H1 (cell line): ENCODE measurements at regions not wholly inside any gene's neighbourhood (a gene's known extent, or its start where the extent isn't known, plus 50 kb on each side); places are given as distances from the start of the nearest gene placed in this dataset.

Experiments
- CTCF ChIA-PET: fragments of 300-600 bp; sonication (Branson Sonifier 250); formaldehyde crosslinking; loops from one replicate; lab custom pipeline; 2021; ENCODE audit not compliant: partially characterized antibody; lab: Charles Lee
- POLR2A ChIA-PET: fragments of 300-600 bp; sonication (Branson Sonifier 250); formaldehyde crosslinking; loops from one replicate; lab custom pipeline; 2021; ENCODE audit warnings: inconsistent platforms; ENCODE audit not compliant: partially characterized antibody; lab: Charles Lee
- DNase-seq, 2 experiments: peaks; one replicate each; pipeline versions ENCODE4 v3.0.0 to v3.0.0-alpha.2; 2010 to 2022; ENCODE audit warnings: low spot score in 2 of 2, low read depth in 1 of 2, mixed read lengths in 1 of 2
- FAIRE-seq: peaks from 2 replicates; lab custom pipeline; 2011; peaks lifted over from hg19 to GRCh38; lab: Jason Lieb, UNC
- H2AFZ ChIP-seq: 2 replicates; pipeline ENCODE4 v1.8.1; 2012; ENCODE audit warnings: low read length, inconsistent platforms
- H2AK5ac ChIP-seq: 2 replicates; pipeline ENCODE4 v1.6.1; 2013; ENCODE audit warnings: low read depth, low read length
- H2BK120ac ChIP-seq: replicated peaks from 2 replicates; pipeline ENCODE3; 2013; ENCODE audit warnings: low read depth, low read length, inconsistent platforms
- H2BK12ac ChIP-seq: 2 replicates; pipeline ENCODE4 v1.6.1; 2013; ENCODE audit warnings: low read depth, low read length
- H2BK15ac ChIP-seq: 2 replicates; pipeline ENCODE4 v1.6.1; 2013; ENCODE audit warnings: low read length
- H2BK20ac ChIP-seq: 2 replicates; pipeline ENCODE4 v1.6.1; 2013; ENCODE audit warnings: low read length
- H2BK5ac ChIP-seq: 2 replicates; pipeline ENCODE4 v1.6.1; 2013; ENCODE audit warnings: low read depth, low read length
- H3K14ac ChIP-seq: 2 replicates; pipeline ENCODE4 v1.6.1; 2013; ENCODE audit warnings: inconsistent platforms; ENCODE audit not compliant: insufficient read length
- H3K18ac ChIP-seq: 2 replicates; pipeline ENCODE4 v1.6.1; 2013; ENCODE audit warnings: low read length; ENCODE audit errors: extremely low read depth
- H3K23ac ChIP-seq: 2 replicates; pipeline ENCODE4 v1.6.1; 2013; ENCODE audit warnings: inconsistent platforms; ENCODE audit not compliant: insufficient read length
- H3K23me2 ChIP-seq: 2 replicates; pipeline ENCODE4 v1.6.1; 2013; ENCODE audit warnings: low read depth, low read length
- H3K27ac ChIP-seq: 2 replicates; pipeline ENCODE4 v1.6.1; 2011; ENCODE audit warnings: low read depth, low read length, inconsistent platforms
- H3K27me3 ChIP-seq, 4 experiments: replicated peaks in 1 of 4; 1 replicate in 1 of 4; 2 replicates in 3 of 4; pipeline versions ENCODE4 v1.6.1 to v1.8.1; 2011 to 2013; ENCODE audit warnings: low read length in 3 of 4, mild to moderate bottlenecking in 3 of 4, inconsistent platforms in 2 of 4, mixed read lengths in 2 of 4, moderate library complexity in 1 of 4; ENCODE audit not compliant: control insufficient read depth in 3 of 4, insufficient read depth in 3 of 4; ENCODE audit errors: extremely low read depth in 1 of 4
- H3K36me3 ChIP-seq, 4 experiments: 2 replicates each; pipeline versions ENCODE4 v1.6.1 to v1.8.1; 2011 to 2013; ENCODE audit warnings: mild to moderate bottlenecking in 4 of 4, low read length in 3 of 4, moderate library complexity in 2 of 4, control low read depth in 1 of 4, inconsistent platforms in 1 of 4; ENCODE audit not compliant: insufficient read depth in 4 of 4, control insufficient read depth in 2 of 4
- H3K4ac ChIP-seq: replicated peaks from 2 replicates; pipeline ENCODE3; 2013; ENCODE audit warnings: low read length, low read depth, mixed read lengths, inconsistent platforms; ENCODE audit not compliant: insufficient read length
- H3K4me1 ChIP-seq, 4 experiments: replicated peaks in 1 of 4; 1 replicate in 1 of 4; 2 replicates in 3 of 4; pipeline versions ENCODE4 v1.6.1 to v1.8.1; 2011 to 2013; ENCODE audit warnings: low read length in 3 of 4, inconsistent platforms in 2 of 4, mixed read lengths in 1 of 4; ENCODE audit not compliant: insufficient read depth in 4 of 4, control insufficient read depth in 3 of 4
- H3K4me2 ChIP-seq, 2 experiments: 2 replicates each; pipeline versions ENCODE4 v1.6.1 to v1.8.1; 2011 to 2013; ENCODE audit warnings: low read depth in 2 of 2, low read length in 2 of 2, control low read depth in 1 of 2, inconsistent platforms in 1 of 2, mild to moderate bottlenecking in 1 of 2; ENCODE audit not compliant: insufficient read depth in 1 of 2
- H3K4me3 ChIP-seq, 4 experiments: fragments of 200-600, 300-600 bp in 1 of 4; sonication (generic), shearing (Covaris generic), sonication (Bioruptor Twin) in 1 of 4; 2 replicates each; pipeline versions ENCODE4 v1.5.1 to v1.8.1; 2011 to 2016; ENCODE audit warnings: low read length in 4 of 4, low read depth in 3 of 4, control low read depth in 2 of 4, inconsistent platforms in 2 of 4, mild to moderate bottlenecking in 2 of 4, mixed read lengths in 1 of 4, moderate library complexity in 1 of 4; ENCODE audit not compliant: insufficient read depth in 2 of 4; ENCODE audit errors: extremely low read depth in 1 of 4
- H3K56ac ChIP-seq: replicated peaks from 2 replicates; pipeline ENCODE3; 2013; ENCODE audit warnings: low read depth, mild to moderate bottlenecking, mixed read lengths, low read length, inconsistent platforms; ENCODE audit not compliant: insufficient read length
- H3K79me1 ChIP-seq: 2 replicates; pipeline ENCODE4 v1.6.1; 2013; ENCODE audit warnings: low read depth, low read length, control low read depth
- H3K79me2 ChIP-seq, 2 experiments: 2 replicates each; pipeline versions ENCODE4 v1.6.1 to v1.8.1; 2012 to 2013; ENCODE audit warnings: low read length in 2 of 2, mild to moderate bottlenecking in 2 of 2, inconsistent platforms in 1 of 2; ENCODE audit not compliant: insufficient read depth in 2 of 2, control insufficient read depth in 1 of 2
- H3K9ac ChIP-seq, 4 experiments: replicated peaks in 1 of 4; 1 replicate in 1 of 4; 2 replicates in 3 of 4; pipeline versions ENCODE4 v1.6.1 to v1.8.1; 2011 to 2013; ENCODE audit warnings: low read depth in 3 of 4, low read length in 3 of 4, control low read depth in 2 of 4, mild to moderate bottlenecking in 2 of 4, moderate library complexity in 2 of 4, inconsistent platforms in 1 of 4; ENCODE audit errors: extremely low read depth in 1 of 4
- H3K9me3 ChIP-seq, 2 experiments: 2 replicates each; pipeline versions ENCODE4 v1.6.1 to v1.8.1; 2012 to 2013; ENCODE audit warnings: mild to moderate bottlenecking in 2 of 2, moderate library complexity in 2 of 2, control low read depth in 1 of 2, inconsistent platforms in 1 of 2, low read depth in 1 of 2, low read length in 1 of 2, mixed read lengths in 1 of 2; ENCODE audit not compliant: insufficient read depth in 2 of 2
- H4K20me1 ChIP-seq, 2 experiments: replicated peaks in 1 of 2; 2 replicates each; pipeline versions ENCODE3 to v1.8.1; 2011 to 2013; ENCODE audit warnings: inconsistent platforms in 2 of 2, low read length in 2 of 2, mild to moderate bottlenecking in 1 of 2; ENCODE audit not compliant: insufficient read depth in 2 of 2, control insufficient read depth in 1 of 2
- H4K5ac ChIP-seq: 2 replicates; pipeline ENCODE4 v1.6.1; 2013; ENCODE audit warnings: low read length, low read depth, mixed read lengths, inconsistent platforms; ENCODE audit not compliant: insufficient read length
- H4K8ac ChIP-seq: 2 replicates; pipeline ENCODE4 v1.8.0; 2013; ENCODE audit warnings: mild to moderate bottlenecking, moderate library complexity, low read length, inconsistent platforms; ENCODE audit not compliant: insufficient read depth; ENCODE audit errors: extremely low read depth
- H4K91ac ChIP-seq: replicated peaks from 2 replicates; pipeline ENCODE3; 2013; ENCODE audit warnings: low read length, mixed read lengths, inconsistent platforms; ENCODE audit not compliant: insufficient read length
- POU5F1 ChIP-seq: IDR thresholded peaks from 2 replicates; pipeline ENCODE4 v1.6.1; 2011; ENCODE audit warnings: low read depth, mild to moderate bottlenecking, low read length, moderate library complexity
- RFX5 ChIP-seq: IDR thresholded peaks from 2 replicates; pipeline ENCODE4 v1.6.1; 2011; ENCODE audit warnings: low read depth, low read length, improper control_type of control experiment, borderline replicate concordance
- RNF2 ChIP-seq: fragments of 200-900, 300-1000 bp; sonication (generic); IDR thresholded peaks from 2 replicates; pipeline ENCODE4 v1.7.1; 2016; ENCODE audit warnings: borderline replicate concordance, low read depth, mild to moderate bottlenecking, antibody characterized with exemption, low read length; ENCODE audit not compliant: poor library complexity, severe bottlenecking; ENCODE audit errors: missing control alignments
- SP2 ChIP-seq: IDR thresholded peaks from 2 replicates; pipeline ENCODE4 v1.6.1; 2012; ENCODE audit warnings: mild to moderate bottlenecking, low read length, inconsistent platforms

DNA sequence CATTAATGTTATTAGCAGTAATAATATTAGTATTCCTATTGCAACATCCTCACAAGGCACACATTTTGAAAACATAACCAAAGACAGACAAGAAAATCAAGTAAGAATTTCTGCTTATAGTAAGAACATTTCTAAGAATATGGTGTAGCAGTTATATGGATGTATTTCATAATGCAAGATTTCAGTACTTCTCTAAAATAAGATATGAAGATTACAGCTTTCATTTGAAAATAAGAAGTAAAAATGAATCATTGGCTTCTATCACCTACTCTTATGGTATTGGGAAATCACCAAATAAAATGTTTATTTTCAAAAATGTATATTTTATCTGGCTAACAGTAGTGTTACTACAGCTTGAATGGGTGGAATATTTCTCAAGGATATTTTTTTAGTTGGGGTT lies 103.8 kb upstream of the USP25 start:
- no peak overlapping the region for H3K14ac ChIP-seq
- CTCF ChIA-PET, result no interaction called here
- no peaks in the 10 kb centered on the region for H3K23me2 ChIP-seq
- no peaks in the 10 kb centered on the region for H3K27me3 ChIP-seq
- no peak overlapping the region for H2AFZ ChIP-seq
- FAIRE-seq, result no peak
- no peak overlapping the region for H2BK12ac ChIP-seq
- H3K79me1 ChIP-seq, result no peaks in the 10 kb centered on the region
- peaks cover 0 to 3% (median 1%) of the 10 kb centered on the region in 4 experiments; a peak in 2 of 7 replicates for H3K4me1 ChIP-seq
- no peaks in the 10 kb centered on the region for H3K79me2 ChIP-seq
- no peak overlapping the region for H3K4me3 ChIP-seq
- no peak overlapping the region for H2AK5ac ChIP-seq
- H3K36me3 ChIP-seq, result no peaks in the 10 kb centered on the region
- no peaks in the 10 kb centered on the region for H4K20me1 ChIP-seq
- no peak overlapping the region for H3K18ac ChIP-seq
- no peak overlapping the region for H2BK5ac ChIP-seq
- no peaks in the 10 kb centered on the region for H3K9me3 ChIP-seq
- no peak overlapping the region for H2BK20ac ChIP-seq
- no peak overlapping the region for H3K9ac ChIP-seq
- no peak overlapping the region for H3K4me2 ChIP-seq
- no peak overlapping the region for H3K27ac ChIP-seq
- H3K56ac ChIP-seq, result no peak overlapping the region
- DNase-seq, result no peak
- H4K8ac ChIP-seq, result no peak overlapping the region
- H3K4ac ChIP-seq, result no peak overlapping the region
- TF ChIP-seq POU5F1, result no peak
- no peak for TF ChIP-seq RNF2
- TF ChIP-seq RFX5, result no peak
- TF ChIP-seq SP2, result no peak
- TF ChIP-seq, all 59 proteins: peak for 0
- Histone ChIP-seq H2BK15ac (no peak overlapping the region), H4K91ac (no peak overlapping the region), H3K23ac (no peak overlapping the region), H2BK120ac (no peak overlapping the region), H4K5ac (no peak overlapping the region)
- POLR2A ChIA-PET, result no interaction called here
